ENCODE measurements at regions not wholly inside any gene's neighbourhood (a gene's known extent, or its start where the extent isn't known, plus 50 kb on each side); places are given as distances from the start of the nearest gene placed in this dataset.

- TF ChIP-seq EZH2 (IDR thresholded peaks at IDR 0.05) (no peak), POLR2AphosphoS5 (IDR thresholded peaks at IDR 0.05; ENCODE audit: borderline replicate concordance, low read depth, low read length) (no peak)
Measured at GRCh38 chr16:55142405-55142804, 181.6 kb upstream of the IRX6 start.
